Breast epithelium (tissue), 3 donors: ENCODE measurements at regions not wholly inside any gene's neighbourhood (a gene's known extent, or its start where the extent isn't known, plus 50 kb on each side); places are given as distances from the start of the nearest gene placed in this dataset.

Experiments
- CTCF ChIP-seq, 3 donors: fragments of 450-650 bp; IDR thresholded peaks; one replicate each; pipeline ENCODE4 v1.5.1; 2016 to 2017; ENCODE audit warnings: antibody characterized with exemption in 3 of 3, mild to moderate bottlenecking in 3 of 3, moderate library complexity in 3 of 3
- POLR2A ChIP-seq: fragments of 450-650 bp; IDR thresholded peaks from one replicate; pipeline ENCODE4 v1.6.1; 2016; ENCODE audit warnings: antibody characterized with exemption, mild to moderate bottlenecking, moderate library complexity
- POLR2AphosphoS5 ChIP-seq, 3 donors: sonication (generic); formaldehyde crosslinking; IDR thresholded peaks; one replicate each; pipeline ENCODE4 v1.6.1; 2017; ENCODE audit warnings: antibody characterized with exemption in 3 of 3

- TF ChIP-seq CTCF (IDR thresholded peaks at IDR 0.05) (no peak), POLR2A (no peak), POLR2AphosphoS5 (IDR thresholded peaks at IDR 0.05) (no peak)
These were observed 222.9 kb upstream of the LMO3 start for GRCh38 chr12:16828891-16829290.
